GM10266 (cell line): ENCODE measurements at regions not wholly inside any gene's neighbourhood (a gene's known extent, or its start where the extent isn't known, plus 50 kb on each side); places are given as distances from the start of the nearest gene placed in this dataset.

Experiments used
- DNase-seq: peaks from one replicate; pipeline ENCODE4 v3.0.0; 2012; ENCODE audit errors: extremely low spot score
- TF ChIP-seq, protein P1 (sequence below): IDR thresholded peaks from 2 replicates; pipeline ENCODE4 v1.5.1; 2012; ENCODE audit warnings: mild to moderate bottlenecking, low read depth; ENCODE audit not compliant: control insufficient read depth, insufficient read depth; ENCODE audit errors: missing control alignments

DNA sequence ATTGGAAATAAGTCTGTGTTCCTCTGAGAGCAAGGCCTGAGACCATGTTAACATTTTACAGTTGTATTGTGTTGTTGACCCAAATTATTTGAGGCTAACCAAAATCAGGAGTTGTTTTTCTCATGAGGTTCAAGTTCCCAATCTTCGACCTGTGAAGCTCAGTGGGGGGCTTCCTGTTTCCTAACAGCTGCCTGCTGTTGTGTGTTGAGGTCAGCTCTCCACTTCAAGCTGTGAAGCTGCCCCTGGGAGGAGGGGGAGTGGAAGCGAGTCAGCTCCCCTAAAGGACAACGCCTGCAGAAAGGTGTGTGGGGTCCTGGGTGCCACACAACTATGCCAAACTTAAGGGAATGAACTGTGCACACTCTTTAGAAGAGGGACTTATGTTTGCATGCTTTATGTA lies 295.5 kb downstream of the IRX1 start:
- TF ChIP-seq, protein P1, sequence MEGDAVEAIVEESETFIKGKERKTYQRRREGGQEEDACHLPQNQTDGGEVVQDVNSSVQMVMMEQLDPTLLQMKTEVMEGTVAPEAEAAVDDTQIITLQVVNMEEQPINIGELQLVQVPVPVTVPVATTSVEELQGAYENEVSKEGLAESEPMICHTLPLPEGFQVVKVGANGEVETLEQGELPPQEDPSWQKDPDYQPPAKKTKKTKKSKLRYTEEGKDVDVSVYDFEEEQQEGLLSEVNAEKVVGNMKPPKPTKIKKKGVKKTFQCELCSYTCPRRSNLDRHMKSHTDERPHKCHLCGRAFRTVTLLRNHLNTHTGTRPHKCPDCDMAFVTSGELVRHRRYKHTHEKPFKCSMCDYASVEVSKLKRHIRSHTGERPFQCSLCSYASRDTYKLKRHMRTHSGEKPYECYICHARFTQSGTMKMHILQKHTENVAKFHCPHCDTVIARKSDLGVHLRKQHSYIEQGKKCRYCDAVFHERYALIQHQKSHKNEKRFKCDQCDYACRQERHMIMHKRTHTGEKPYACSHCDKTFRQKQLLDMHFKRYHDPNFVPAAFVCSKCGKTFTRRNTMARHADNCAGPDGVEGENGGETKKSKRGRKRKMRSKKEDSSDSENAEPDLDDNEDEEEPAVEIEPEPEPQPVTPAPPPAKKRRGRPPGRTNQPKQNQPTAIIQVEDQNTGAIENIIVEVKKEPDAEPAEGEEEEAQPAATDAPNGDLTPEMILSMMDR = no peak
- no peak for DNase-seq

GRCh38 chr5:3893527-3893926 lies 297.9 kb downstream of the IRX1 start:
- no peak for DNase-seq
- TF ChIP-seq, protein P1 = no peak

GRCh38 chr5:3893975-3894374 lies 298.3 kb downstream of the IRX1 start:
- no peak for DNase-seq
- TF ChIP-seq, protein P1 = no peak

DNA sequence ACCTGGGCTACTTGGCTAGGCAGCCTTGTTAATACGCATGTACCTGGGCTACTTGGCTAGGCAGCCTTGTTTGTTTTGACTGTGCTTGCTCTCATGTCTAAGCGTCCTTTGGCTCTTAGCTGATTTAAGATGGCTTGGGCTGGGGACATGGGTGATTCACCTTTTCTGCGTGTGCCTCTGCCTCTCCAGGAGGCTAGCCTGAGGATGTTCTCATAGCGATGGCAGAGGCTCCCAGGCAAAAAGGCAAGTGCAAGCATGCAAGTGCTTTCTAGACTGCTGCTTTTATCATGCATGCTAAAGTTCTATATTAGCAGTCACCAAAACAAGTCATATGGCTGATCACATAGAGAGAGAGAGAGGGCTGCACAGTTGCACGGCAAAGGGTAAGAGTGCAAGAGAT lies 300.5 kb downstream of the IRX1 start:
- DNase-seq = no peak
- TF ChIP-seq, protein P1 = no peak

DNA sequence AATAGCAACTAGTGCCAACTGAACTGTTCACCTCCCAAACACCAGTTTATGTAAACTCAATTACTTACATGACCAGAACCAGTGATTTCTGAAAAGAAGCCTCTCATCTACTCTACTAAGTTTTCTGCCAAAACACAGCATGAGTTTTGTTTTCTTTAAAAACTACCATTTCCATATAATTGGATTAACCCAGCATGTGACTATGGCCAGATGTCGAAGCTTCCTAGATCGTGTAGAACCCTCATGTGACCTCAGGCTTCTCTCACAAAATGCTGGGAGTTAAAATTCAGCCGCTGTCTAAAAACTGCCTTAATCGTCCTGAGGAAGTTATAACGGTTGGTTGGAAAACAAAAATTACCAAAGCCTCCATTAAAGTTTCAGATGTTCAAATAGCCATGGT lies 303.5 kb downstream of the IRX1 start:
- TF ChIP-seq, protein P1 = no peak
- DNase-seq = no peak

GRCh38 chr5:3904584-3904983 lies 309.0 kb downstream of the IRX1 start:
- no peak for DNase-seq
- TF ChIP-seq, protein P1 = no peak

DNA sequence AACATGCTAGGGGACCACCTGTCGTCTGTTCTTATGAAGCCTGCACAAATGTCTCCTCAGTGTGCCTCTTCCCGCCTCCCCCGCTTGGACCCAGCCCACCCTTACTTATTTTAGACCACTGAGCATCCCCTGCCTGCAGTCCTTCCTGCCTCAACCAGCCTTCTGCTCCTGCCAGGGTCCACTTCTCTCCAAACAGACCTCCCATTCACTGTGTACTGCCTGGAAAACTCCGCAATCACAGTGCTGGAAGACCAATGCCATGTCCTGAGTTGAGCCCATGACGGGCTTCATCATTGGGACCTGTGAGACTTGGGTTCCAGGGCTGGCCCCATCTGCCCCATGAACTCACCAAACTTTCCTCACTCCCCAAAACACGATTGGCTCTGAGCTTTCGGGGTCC lies 309.4 kb downstream of the IRX1 start:
- TF ChIP-seq, protein P1 = no peak
- no peak for DNase-seq

DNA sequence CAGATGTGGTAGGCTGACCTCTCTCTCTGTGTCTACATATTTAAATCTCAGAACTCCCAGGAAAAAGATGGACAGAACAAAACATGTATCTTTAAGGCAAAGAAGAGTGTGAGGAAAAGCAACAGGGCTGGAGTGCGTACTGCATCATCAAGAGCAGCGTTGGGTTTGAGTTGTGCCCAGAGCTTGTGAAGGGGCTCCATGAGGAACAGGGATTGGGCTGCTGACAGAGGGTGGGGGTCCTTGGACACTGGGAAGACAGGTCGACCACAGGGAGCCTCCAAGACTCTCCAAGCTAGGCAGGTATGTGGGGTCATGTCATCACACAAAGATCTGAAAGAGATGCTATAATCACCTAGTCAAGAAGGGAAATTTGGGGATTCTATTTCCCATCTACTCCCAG lies 309.9 kb downstream of the IRX1 start:
- DNase-seq = no peak
- TF ChIP-seq, protein P1 = no peak
